ENCODE measurements at regions not wholly inside any gene's neighbourhood (a gene's known extent, or its start where the extent isn't known, plus 50 kb on each side); places are given as distances from the start of the nearest gene placed in this dataset.
"Not testable (repeated sequence)": the region's sequence is repeated elsewhere in the genome, so short reads cannot be mapped to it uniquely, and the experiment has no call there.

GRCh38 chr5:110836851-110837250 lies 98.0 kb downstream of the SLC25A46 start:
- POLR2A ChIA-PET: no interaction called here
- Histone ChIP-seq H3K4me1 (ENCODE audit: control insufficient read depth in 2 of 2, insufficient read depth in 2 of 2, low read length in 2 of 2) (no peaks in the 10 kb centered on the region), H3K27me3 (replicated peaks in 1 of 4; ENCODE audit: control extremely low read depth in 1 of 4, control insufficient read depth in 3 of 4, insufficient read depth in 4 of 4, low read length in 3 of 4) (no peaks in the 10 kb centered on the region), H3K27ac (ENCODE audit: low read length in 2 of 2) (no peak overlapping the region), H4K20me1 (ENCODE audit: control insufficient read depth, insufficient read depth, low read length, poor library complexity, severe bottlenecking) (no peaks in the 10 kb centered on the region), H3K4me2 (replicated peaks; ENCODE audit: low read depth, low read length, poor library complexity, severe bottlenecking) (no peak overlapping the region), H2AFZ (ENCODE audit: insufficient read depth, low read depth, low read length, poor library complexity, severe bottlenecking) (no peak overlapping the region), H3K79me2 (ENCODE audit: control insufficient read depth, insufficient read depth, low read length) (no peaks in the 10 kb centered on the region), H3K9ac (ENCODE audit: low read length) (no peak overlapping the region), H3K9me3 (ENCODE audit: control extremely low read depth in 1 of 3, control insufficient read depth in 2 of 3, insufficient read depth in 1 of 3, low read length in 2 of 3) (peaks cover 0 to 6% (median 0%) of the 10 kb centered on the region in 3 donors), H3K36me3 (replicated peaks in 1 of 2; ENCODE audit: control extremely low read depth in 1 of 2, control insufficient read depth in 1 of 2, extremely low read depth in 1 of 2, insufficient read depth in 2 of 2, low read length in 1 of 2) (no peaks in the 10 kb centered on the region), H3K4me3 (ENCODE audit: control extremely low read depth in 1 of 5, extremely low read depth in 1 of 5, insufficient read depth in 1 of 5, low read depth in 2 of 5, low read length in 4 of 5) (no peak overlapping the region)
- DNase-seq (no peak), ATAC-seq (ENCODE audit: low read depth) (no peak)
- CTCF ChIA-PET: no interaction called here
- intact Hi-C loops (cut with micrococcal nuclease): no loop called here
- TF ChIP-seq EZH2 (IDR thresholded peaks at IDR 0.05; ENCODE audit: borderline replicate concordance, insufficient read depth, low read depth, low read length, poor library complexity, severe bottlenecking) (no peak), CTCF (IDR thresholded peaks at IDR 0.05) (no peak)
- Mint-ChIP-seq H3K4me3 (no peak overlapping the region), H3K4me1 (no peaks in the 10 kb centered on the region), H3K27me3 (no peaks in the 10 kb centered on the region), H3K9me3 (ENCODE audit: insufficient read depth) (no peaks in the 10 kb centered on the region), H3K27ac (no peak overlapping the region)
- no CpG with 5 or more reads among the region's 1 CpG for WGBS (ENCODE audit: insufficient coverage)

- H3K9ac ChIP-seq (ENCODE audit: low read length); H3K36me3 ChIP-seq (replicated peaks in 1 of 2; ENCODE audit: control extremely low read depth in 1 of 2, control insufficient read depth in 1 of 2, extremely low read depth in 1 of 2, insufficient read depth in 2 of 2, low read length in 1 of 2); intact Hi-C loops (cut with micrococcal nuclease); H3K27me3 Mint-ChIP-seq; H3K4me3 ChIP-seq (ENCODE audit: control extremely low read depth in 1 of 5, extremely low read depth in 1 of 5, insufficient read depth in 1 of 5, low read depth in 2 of 5, low read length in 4 of 5); H3K27me3 ChIP-seq (replicated peaks in 1 of 4; ENCODE audit: control extremely low read depth in 1 of 4, control insufficient read depth in 3 of 4, insufficient read depth in 4 of 4, low read length in 3 of 4); CTCF ChIA-PET; DNase-seq; H2AFZ ChIP-seq (ENCODE audit: insufficient read depth, low read depth, low read length, poor library complexity, severe bottlenecking); H3K27ac ChIP-seq (ENCODE audit: low read length in 2 of 2); H3K27ac Mint-ChIP-seq; H3K79me2 ChIP-seq (ENCODE audit: control insufficient read depth, insufficient read depth, low read length); H3K4me1 Mint-ChIP-seq; H4K20me1 ChIP-seq (ENCODE audit: control insufficient read depth, insufficient read depth, low read length, poor library complexity, severe bottlenecking); POLR2A ChIA-PET; H3K4me3 Mint-ChIP-seq; H3K9me3 Mint-ChIP-seq (ENCODE audit: insufficient read depth); H3K4me1 ChIP-seq (ENCODE audit: control insufficient read depth in 2 of 2, insufficient read depth in 2 of 2, low read length in 2 of 2); H3K9me3 ChIP-seq (ENCODE audit: control extremely low read depth in 1 of 3, control insufficient read depth in 2 of 3, insufficient read depth in 1 of 3, low read length in 2 of 3); H3K4me2 ChIP-seq (replicated peaks; ENCODE audit: low read depth, low read length, poor library complexity, severe bottlenecking); ATAC-seq (ENCODE audit: low read depth): not testable (repeated sequence)
- WGBS (ENCODE audit: insufficient coverage): 54% methylated on average over 3 of the region's 3 CpGs
Measured at GRCh38 chr5:110838357-110838756, 99.5 kb downstream of the SLC25A46 start.

Data from B cell (primary cell).